ENCODE measurements at regions not wholly inside any gene's neighbourhood (a gene's known extent, or its start where the extent isn't known, plus 50 kb on each side); places are given as distances from the start of the nearest gene placed in this dataset.

DNA sequence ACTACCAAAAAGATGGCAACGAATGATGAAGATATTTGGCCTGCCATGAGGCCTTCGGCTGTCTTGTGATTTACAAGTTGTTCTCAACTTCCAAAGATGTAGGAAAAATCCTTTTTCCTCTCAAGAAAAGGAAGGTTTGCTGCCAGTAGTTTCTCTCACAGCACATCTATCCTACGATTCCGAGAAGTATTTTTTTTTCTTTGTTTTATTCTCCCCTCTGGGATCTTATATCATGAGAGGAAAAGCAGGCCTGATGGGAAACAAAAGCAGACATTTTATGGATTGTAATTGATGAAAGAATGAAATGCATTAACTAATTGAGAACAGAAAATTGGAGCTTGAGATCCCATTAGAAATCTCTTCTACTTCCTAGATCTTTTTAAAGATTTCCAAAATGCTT, 1197.9 kb upstream of the SEL1L start:
- Histone ChIP-seq H3K9me3 (replicated peaks in 1 of 2; ENCODE audit: control insufficient read depth in 1 of 2, insufficient read depth in 1 of 2, low read length in 2 of 2) (no peaks in the 10 kb centered on the region), H3K4me2 (replicated peaks; ENCODE audit: extremely low read depth, low read length, poor library complexity, severe bottlenecking) (no peak overlapping the region), H3K27ac (ENCODE audit: low read depth in 1 of 2, low read length in 2 of 2) (no peak overlapping the region), H3K79me2 (ENCODE audit: insufficient read depth, low read length) (no peaks in the 10 kb centered on the region), H3K4me1 (ENCODE audit: control insufficient read depth in 1 of 2, insufficient read depth in 2 of 2, low read length in 2 of 2) (no peaks in the 10 kb centered on the region), H4K20me1 (ENCODE audit: insufficient read depth, low read length) (no peaks in the 10 kb centered on the region), H3K27me3 (ENCODE audit: control insufficient read depth in 2 of 2, insufficient read depth in 2 of 2, low read length in 2 of 2) (no peaks in the 10 kb centered on the region), H2AFZ (ENCODE audit: insufficient read depth, low read depth, low read length, poor library complexity, severe bottlenecking) (no peak overlapping the region), H3K9ac (ENCODE audit: insufficient read depth, low read length, poor library complexity, severe bottlenecking) (no peak overlapping the region), H3K4me3 (replicated peaks in 1 of 3; ENCODE audit: low read depth in 2 of 3, low read length in 3 of 3) (no peak overlapping the region), H3K36me3 (replicated peaks in 1 of 2; ENCODE audit: control insufficient read depth in 1 of 2, insufficient read depth in 2 of 2, low read length in 2 of 2) (no peaks in the 10 kb centered on the region)
- no peak overlapping the region for H3K4me3 Mint-ChIP-seq
- H3K4me1 Mint-ChIP-seq = no peaks in the 10 kb centered on the region
- WGBS (ENCODE audit: insufficient coverage) = no CpG with 5 or more reads among the region's 4 CpGs
- TF ChIP-seq, protein P1, sequence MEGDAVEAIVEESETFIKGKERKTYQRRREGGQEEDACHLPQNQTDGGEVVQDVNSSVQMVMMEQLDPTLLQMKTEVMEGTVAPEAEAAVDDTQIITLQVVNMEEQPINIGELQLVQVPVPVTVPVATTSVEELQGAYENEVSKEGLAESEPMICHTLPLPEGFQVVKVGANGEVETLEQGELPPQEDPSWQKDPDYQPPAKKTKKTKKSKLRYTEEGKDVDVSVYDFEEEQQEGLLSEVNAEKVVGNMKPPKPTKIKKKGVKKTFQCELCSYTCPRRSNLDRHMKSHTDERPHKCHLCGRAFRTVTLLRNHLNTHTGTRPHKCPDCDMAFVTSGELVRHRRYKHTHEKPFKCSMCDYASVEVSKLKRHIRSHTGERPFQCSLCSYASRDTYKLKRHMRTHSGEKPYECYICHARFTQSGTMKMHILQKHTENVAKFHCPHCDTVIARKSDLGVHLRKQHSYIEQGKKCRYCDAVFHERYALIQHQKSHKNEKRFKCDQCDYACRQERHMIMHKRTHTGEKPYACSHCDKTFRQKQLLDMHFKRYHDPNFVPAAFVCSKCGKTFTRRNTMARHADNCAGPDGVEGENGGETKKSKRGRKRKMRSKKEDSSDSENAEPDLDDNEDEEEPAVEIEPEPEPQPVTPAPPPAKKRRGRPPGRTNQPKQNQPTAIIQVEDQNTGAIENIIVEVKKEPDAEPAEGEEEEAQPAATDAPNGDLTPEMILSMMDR (IDR thresholded peaks at IDR 0.05) = no peak
- no peaks in the 10 kb centered on the region for H3K36me3 Mint-ChIP-seq
- no peaks in the 10 kb centered on the region for H3K27me3 Mint-ChIP-seq (ENCODE audit: low read depth in 3 of 3)
- intact Hi-C loops (cut with micrococcal nuclease) = no loop called here
- peaks cover 0 to 6% (median 2%) of the 10 kb centered on the region in 7 donors for H3K9me3 Mint-ChIP-seq
- no peak overlapping the region for H3K27ac Mint-ChIP-seq
- no peak for DNase-seq

- Histone ChIP-seq H3K4me2 (replicated peaks; ENCODE audit: extremely low read depth, low read length, poor library complexity, severe bottlenecking) (no peak overlapping the region), H2AFZ (ENCODE audit: insufficient read depth, low read depth, low read length, poor library complexity, severe bottlenecking) (no peak overlapping the region), H3K9me3 (replicated peaks in 1 of 2; ENCODE audit: control insufficient read depth in 1 of 2, insufficient read depth in 1 of 2, low read length in 2 of 2) (no peaks in the 10 kb centered on the region), H3K27me3 (ENCODE audit: control insufficient read depth in 2 of 2, insufficient read depth in 2 of 2, low read length in 2 of 2) (no peaks in the 10 kb centered on the region), H4K20me1 (ENCODE audit: insufficient read depth, low read length) (no peaks in the 10 kb centered on the region), H3K27ac (ENCODE audit: low read depth in 1 of 2, low read length in 2 of 2) (no peak overlapping the region), H3K9ac (ENCODE audit: insufficient read depth, low read length, poor library complexity, severe bottlenecking) (no peak overlapping the region), H3K4me1 (ENCODE audit: control insufficient read depth in 1 of 2, insufficient read depth in 2 of 2, low read length in 2 of 2) (no peaks in the 10 kb centered on the region), H3K79me2 (ENCODE audit: insufficient read depth, low read length) (no peaks in the 10 kb centered on the region), H3K4me3 (replicated peaks in 1 of 3; ENCODE audit: low read depth in 2 of 3, low read length in 3 of 3) (no peak overlapping the region), H3K36me3 (replicated peaks in 1 of 2; ENCODE audit: control insufficient read depth in 1 of 2, insufficient read depth in 2 of 2, low read length in 2 of 2) (no peaks in the 10 kb centered on the region)
- Mint-ChIP-seq H3K27ac (no peak overlapping the region), H3K9me3 (peaks cover 0 to 4% (median 1%) of the 10 kb centered on the region in 7 donors), H3K27me3 (ENCODE audit: low read depth in 3 of 3) (no peaks in the 10 kb centered on the region), H3K36me3 (no peaks in the 10 kb centered on the region), H3K4me3 (no peak overlapping the region), H3K4me1 (no peaks in the 10 kb centered on the region)
- intact Hi-C loops (cut with micrococcal nuclease) = no loop called here
- DNase-seq = no peak
- no CpG with 5 or more reads among the region's 4 CpGs for WGBS (ENCODE audit: insufficient coverage)
- TF ChIP-seq, protein P1 (IDR thresholded peaks at IDR 0.05) = no peak
Observed at GRCh38 chr14:82740547-82740946, 1206.9 kb upstream of the SEL1L start.

All from CD14-positive monocyte (primary cell).